ENCODE measurements at regions not wholly inside any gene's neighbourhood (a gene's known extent, or its start where the extent isn't known, plus 50 kb on each side); places are given as distances from the start of the nearest gene placed in this dataset.

GRCh38 chr5:167230414-167230813 lies 1061.0 kb upstream of the WWC1 start (continued):
- TF ChIP-seq PBX3 (IDR thresholded peaks at IDR 0.05; ENCODE audit: insufficient replicate concordance, low read depth, low read length), result no peak
- no peak for TF ChIP-seq IRF4 (IDR thresholded peaks at IDR 0.05; ENCODE audit: low read depth, low read length)
- no peak for TF ChIP-seq NBN (IDR thresholded peaks at IDR 0.05)
- TF ChIP-seq MAX (IDR thresholded peaks at IDR 0.05; ENCODE audit: low read depth, low read length), result no peak
- no peak for TF ChIP-seq PAX8 (IDR thresholded peaks at IDR 0.05)

- CTCF ChIA-PET, result interaction anchor here (1.3 kb wide), 1 partner anchor 13 kb away, joined by 6 read pairs; no protein-coding TSS in a partner anchor
- TF ChIP-seq CHD2 (IDR thresholded peaks at IDR 0.05; ENCODE audit: borderline replicate concordance, low read depth, low read length) (no peak), SUZ12 (IDR thresholded peaks at IDR 0.05; ENCODE audit: unreplicated experiment) (no peak), EZH2 (IDR thresholded peaks at IDR 0.05; ENCODE audit: borderline replicate concordance, control insufficient read depth, low read depth, low read length) (no peak), E4F1 (IDR thresholded peaks at IDR 0.05; ENCODE audit: borderline replicate concordance, partially characterized antibody) (no peak), NBN (IDR thresholded peaks at IDR 0.05) (no peak), MEF2A (IDR thresholded peaks at IDR 0.05; ENCODE audit: insufficient read depth, low read depth, low read length) (no peak), SREBF1 (IDR thresholded peaks at IDR 0.05; ENCODE audit: low read length) (no peak), IKZF1 (conservative IDR thresholded peaks at IDR 0.05) (no peak), ELK1 (IDR thresholded peaks at IDR 0.05; ENCODE audit: low read depth, low read length) (no peak), SPI1 (IDR thresholded peaks at IDR 0.05; ENCODE audit: borderline replicate concordance, insufficient read depth, low read depth, low read length) (no peak), MXI1 (IDR thresholded peaks at IDR 0.05; ENCODE audit: low read depth, low read length) (no peak), ASH2L (IDR thresholded peaks at IDR 0.05; ENCODE audit: borderline replicate concordance, low read depth) (no peak), BMI1 (IDR thresholded peaks at IDR 0.05; ENCODE audit: borderline replicate concordance) (no peak), FOXK2 (IDR thresholded peaks at IDR 0.05) (no peak)
Observed at GRCh38 chr5:167232675-167233311, 1058.7 kb upstream of the WWC1 start.

More at GRCh38 chr5:167232675-167233311, 1058.7 kb upstream of the WWC1 start:
- Histone ChIP-seq H3K9me3 (replicated peaks; ENCODE audit: control insufficient read depth, insufficient read depth, low read length) (no peaks in the 10 kb centered on the region; the same call in 2 of the 3 replicates), H3K9ac (ENCODE audit: control insufficient read depth, insufficient read depth, low read length) (no peak overlapping the region), H3K4me1 (ENCODE audit: control insufficient read depth, insufficient read depth, low read length) (no peaks in the 10 kb centered on the region), H4K20me1 (ENCODE audit: control insufficient read depth, insufficient read depth) (no peaks in the 10 kb centered on the region), H3K79me2 (ENCODE audit: control insufficient read depth, insufficient read depth, low read length) (no peaks in the 10 kb centered on the region), H3K4me2 (ENCODE audit: control insufficient read depth, insufficient read depth) (no peak overlapping the region), H3K4me3 (no peak overlapping the region), H3K27me3 (replicated peaks in 1 of 2; ENCODE audit: control insufficient read depth in 2 of 2, insufficient read depth in 2 of 2, low read length in 1 of 2) (no peaks in the 10 kb centered on the region), H3K36me3 (ENCODE audit: control insufficient read depth in 2 of 2, insufficient read depth in 2 of 2, low read length in 1 of 2) (no peaks in the 10 kb centered on the region), H3K27ac (ENCODE audit: control insufficient read depth, insufficient read depth) (no peak overlapping the region), H2AFZ (ENCODE audit: control insufficient read depth, low read depth, low read length) (no peak overlapping the region)
- ATAC-seq, result no peak
- ChIA-PET RAD21 (ENCODE audit: unreplicated experiment) (no interaction called here), SMC1A (ENCODE audit: uncharacterized antibody, unreplicated experiment) (no interaction called here), POLR2A (no interaction called here)
- in situ Hi-C loops (cut with MboI) (no loop called here), intact Hi-C loops (cut with micrococcal nuclease; ENCODE audit: unreplicated experiment) (no loop called here)
- no TSS peak for BruUV-seq (replicated peaks)
- WGBS (ENCODE audit: insufficient coverage, insufficient replicate concordance, low lambda C conversion rate, missing lambda C conversion rate), result 28% methylated on average over 3 of the region's 3 CpGs
- no peak for FAIRE-seq
- DNase-seq (ENCODE audit: low read depth, low spot score), result no peak

All from GM12878 (cell line).